CD14-positive monocyte (primary cell): ENCODE measurements at regions not wholly inside any gene's neighbourhood (a gene's known extent, or its start where the extent isn't known, plus 50 kb on each side); places are given as distances from the start of the nearest gene placed in this dataset.

ENCODE experiments used
- DNase-seq, 3 donors: peaks; one replicate each; pipeline ENCODE4 v3.0.0-alpha.2; 2011 to 2022
- H2AFZ ChIP-seq: 2 replicates; pipeline ENCODE4 v1.6.0; 2012; ENCODE audit warnings: mild to moderate bottlenecking, low read depth, low read length, inconsistent platforms; ENCODE audit not compliant: insufficient read depth, poor library complexity, severe bottlenecking
- H3K27ac ChIP-seq, 2 donors: 1 replicate in 1 of 2; 2 replicates in 1 of 2; pipeline ENCODE4 v1.5.1; 2012 to 2013; ENCODE audit warnings: low read length in 2 of 2, control low read depth in 1 of 2, inconsistent platforms in 1 of 2, low read depth in 1 of 2, mild to moderate bottlenecking in 1 of 2
- H3K27me3 ChIP-seq, 2 donors: one replicate each; pipeline versions ENCODE4 v1.6.0 to v1.6.1; 2011 to 2013; ENCODE audit warnings: low read length in 2 of 2; ENCODE audit not compliant: control insufficient read depth in 2 of 2, insufficient read depth in 2 of 2
- H3K36me3 ChIP-seq, 2 donors: replicated peaks in 1 of 2; 1 replicate in 1 of 2; 2 replicates in 1 of 2; pipeline versions ENCODE4 v1.5.1 to v1.6.1; 2012 to 2013; ENCODE audit warnings: low read length in 2 of 2, control low read depth in 1 of 2, inconsistent platforms in 1 of 2, mild to moderate bottlenecking in 1 of 2; ENCODE audit not compliant: insufficient read depth in 2 of 2, control insufficient read depth in 1 of 2
- H3K4me1 ChIP-seq, 2 donors: 1 replicate in 1 of 2; 2 replicates in 1 of 2; pipeline versions ENCODE4 v1.5.1 to v1.6.1; 2012 to 2013; ENCODE audit warnings: low read length in 2 of 2, control low read depth in 1 of 2, inconsistent platforms in 1 of 2, mild to moderate bottlenecking in 1 of 2, moderate library complexity in 1 of 2; ENCODE audit not compliant: insufficient read depth in 2 of 2, control insufficient read depth in 1 of 2
- H3K4me2 ChIP-seq: replicated peaks from 2 replicates; pipeline ENCODE3; 2012; ENCODE audit warnings: low read length, moderate library complexity, mild to moderate bottlenecking; ENCODE audit not compliant: poor library complexity, severe bottlenecking; ENCODE audit errors: extremely low read depth
- H3K4me3 ChIP-seq, 3 experiments: fragments of 200-600 bp in 1 of 3; sonication (generic) in 1 of 3; replicated peaks in 1 of 3; 1 replicate in 2 of 3; 2 replicates in 1 of 3; pipeline ENCODE4 v1.5.1; 2011 to 2013; ENCODE audit warnings: low read length in 3 of 3, mild to moderate bottlenecking in 3 of 3, control low read depth in 2 of 3, low read depth in 2 of 3, inconsistent platforms in 1 of 3, moderate library complexity in 1 of 3
- H3K79me2 ChIP-seq: 2 replicates; pipeline ENCODE4 v1.6.0; 2012; ENCODE audit warnings: mild to moderate bottlenecking, control low read depth, inconsistent platforms, low read length, moderate library complexity; ENCODE audit not compliant: insufficient read depth
- H3K9ac ChIP-seq: 2 replicates; pipeline ENCODE4 v1.6.0; 2017; ENCODE audit warnings: low read length, mild to moderate bottlenecking; ENCODE audit not compliant: insufficient read depth, poor library complexity, severe bottlenecking
- H3K9me3 ChIP-seq, 2 donors: replicated peaks in 1 of 2; 1 replicate in 1 of 2; 2 replicates in 1 of 2; pipeline versions ENCODE4 v1.5.1 to v1.6.1; 2012 to 2013; ENCODE audit warnings: low read length in 2 of 2, control low read depth in 1 of 2; ENCODE audit not compliant: control insufficient read depth in 1 of 2, insufficient read depth in 1 of 2
- H4K20me1 ChIP-seq: 2 replicates; pipeline ENCODE4 v1.6.0; 2012; ENCODE audit warnings: mild to moderate bottlenecking, low read length, control low read depth, moderate library complexity; ENCODE audit not compliant: insufficient read depth
- H3K27ac Mint-ChIP-seq, 7 donors: one replicate each; pipeline ENCODE4 v1.8.0; 2020; ENCODE audit warnings: mild to moderate bottlenecking in 7 of 7, mixed read lengths in 7 of 7, moderate library complexity in 6 of 7, inconsistent platforms in 2 of 7
- H3K27me3 Mint-ChIP-seq, 3 donors: one replicate each; pipeline ENCODE4 v1.8.0; 2021 to 2022; ENCODE audit warnings: low read depth in 3 of 3, mild to moderate bottlenecking in 3 of 3, mixed read lengths in 3 of 3, moderate library complexity in 3 of 3, inconsistent platforms in 1 of 3
- H3K36me3 Mint-ChIP-seq, 2 donors: one replicate each; pipeline ENCODE4 v1.8.0; 2020; ENCODE audit warnings: mixed read lengths in 2 of 2, inconsistent platforms in 1 of 2, mild to moderate bottlenecking in 1 of 2
- H3K4me1 Mint-ChIP-seq: one replicate; pipeline ENCODE4 v1.8.0; 2020; ENCODE audit warnings: mild to moderate bottlenecking, mixed read lengths
- H3K4me3 Mint-ChIP-seq, 2 donors: one replicate each; pipeline ENCODE4 v1.8.0; 2020; ENCODE audit warnings: mild to moderate bottlenecking in 2 of 2, mixed read lengths in 2 of 2, moderate library complexity in 1 of 2
- H3K9me3 Mint-ChIP-seq, 7 donors: one replicate each; pipeline ENCODE4 v1.8.0; 2020 to 2022; ENCODE audit warnings: mixed read lengths in 7 of 7, mild to moderate bottlenecking in 6 of 7, moderate library complexity in 6 of 7, inconsistent platforms in 2 of 7
- WGBS: methylation state at CpG from one replicate; pipeline ENCODE4 v1.1.5; 2013; ENCODE audit warnings: missing lambda C conversion rate; ENCODE audit not compliant: insufficient coverage; 5-methylcytosine and 5-hydroxymethylcytosine counted together
- intact Hi-C, 2 donors: fragments of 100-400 bp; cut with micrococcal nuclease; formaldehyde crosslinking; loops; one replicate each; pipeline versions ENCODE4 v1.15.0 to v1.15.1; 2023
- TF ChIP-seq, protein P1 (sequence below): fragments of 200-600 bp; IDR thresholded peaks from one replicate; pipeline ENCODE4 v1.8.0; 2022; ENCODE audit warnings: antibody characterized with exemption, mild to moderate bottlenecking

DNA sequence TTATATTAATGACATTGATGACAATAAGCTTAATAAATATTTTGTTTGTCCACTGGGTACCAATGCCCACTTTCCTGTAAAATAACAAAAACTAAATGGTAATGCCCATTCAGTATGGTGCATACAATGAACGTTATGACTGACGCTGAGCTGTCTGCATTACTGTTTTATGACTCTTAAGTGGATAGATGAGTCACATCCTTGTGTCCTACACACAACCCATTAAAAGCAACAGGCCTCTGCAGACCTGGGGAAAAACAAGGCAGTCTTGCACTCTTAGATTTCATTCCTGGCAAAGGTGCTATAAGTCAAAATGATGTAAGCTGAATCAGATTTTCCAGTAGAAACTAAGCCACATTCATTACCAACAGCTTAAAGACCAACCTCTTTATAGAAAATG lies 176.3 kb upstream of the TMEM45B start:
- H3K27me3 ChIP-seq, result no peaks in the 10 kb centered on the region
- TF ChIP-seq, protein P1, sequence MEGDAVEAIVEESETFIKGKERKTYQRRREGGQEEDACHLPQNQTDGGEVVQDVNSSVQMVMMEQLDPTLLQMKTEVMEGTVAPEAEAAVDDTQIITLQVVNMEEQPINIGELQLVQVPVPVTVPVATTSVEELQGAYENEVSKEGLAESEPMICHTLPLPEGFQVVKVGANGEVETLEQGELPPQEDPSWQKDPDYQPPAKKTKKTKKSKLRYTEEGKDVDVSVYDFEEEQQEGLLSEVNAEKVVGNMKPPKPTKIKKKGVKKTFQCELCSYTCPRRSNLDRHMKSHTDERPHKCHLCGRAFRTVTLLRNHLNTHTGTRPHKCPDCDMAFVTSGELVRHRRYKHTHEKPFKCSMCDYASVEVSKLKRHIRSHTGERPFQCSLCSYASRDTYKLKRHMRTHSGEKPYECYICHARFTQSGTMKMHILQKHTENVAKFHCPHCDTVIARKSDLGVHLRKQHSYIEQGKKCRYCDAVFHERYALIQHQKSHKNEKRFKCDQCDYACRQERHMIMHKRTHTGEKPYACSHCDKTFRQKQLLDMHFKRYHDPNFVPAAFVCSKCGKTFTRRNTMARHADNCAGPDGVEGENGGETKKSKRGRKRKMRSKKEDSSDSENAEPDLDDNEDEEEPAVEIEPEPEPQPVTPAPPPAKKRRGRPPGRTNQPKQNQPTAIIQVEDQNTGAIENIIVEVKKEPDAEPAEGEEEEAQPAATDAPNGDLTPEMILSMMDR, result no peak
- no peak overlapping the region for H2AFZ ChIP-seq
- no peak overlapping the region for H3K9ac ChIP-seq
- Mint-ChIP-seq H3K4me3 (no peak overlapping the region), H3K4me1 (no peaks in the 10 kb centered on the region), H3K9me3 (peaks cover 0 to 5% (median 0%) of the 10 kb centered on the region in 7 donors), H3K36me3 (no peaks in the 10 kb centered on the region), H3K27ac (no peak overlapping the region), H3K27me3 (peaks cover 0 to 9% (median 3%) of the 10 kb centered on the region in 3 donors)
- no peaks in the 10 kb centered on the region for H3K36me3 ChIP-seq
- no peaks in the 10 kb centered on the region for H3K79me2 ChIP-seq
- H3K9me3 ChIP-seq, result no peaks in the 10 kb centered on the region
- H3K4me2 ChIP-seq, result no peak overlapping the region
- no peaks in the 10 kb centered on the region for H3K4me1 ChIP-seq
- DNase-seq, result no peak
- intact Hi-C loops, result no loop called here
- no peak overlapping the region for H3K27ac ChIP-seq
- no peak overlapping the region for H3K4me3 ChIP-seq
- no peaks in the 10 kb centered on the region for H4K20me1 ChIP-seq
- no CpG with 5 or more reads among the region's 2 CpGs for whole genome bisulfite sequencing

DNA sequence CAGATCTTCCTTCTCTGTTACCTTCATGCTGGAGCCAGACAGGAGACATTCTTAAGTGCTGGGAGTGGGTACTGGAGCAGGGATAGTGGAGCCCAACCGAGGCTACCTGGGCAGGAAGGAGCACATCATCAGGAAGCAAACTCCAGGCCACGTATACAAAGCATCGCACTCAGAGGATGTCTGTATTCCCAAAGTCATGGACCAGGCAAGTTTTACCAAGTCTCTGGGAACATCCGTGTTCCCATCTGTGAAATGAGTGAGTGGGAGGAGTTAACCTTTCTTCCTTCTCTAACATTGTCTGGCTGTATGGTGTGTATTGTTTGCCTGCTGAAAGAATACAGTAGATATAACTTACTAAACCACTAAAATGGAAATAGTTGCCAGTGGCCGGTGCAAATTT lies 175.0 kb upstream of the TMEM45B start:
- peaks cover 0 to 4% (median 0%) of the 10 kb centered on the region in 7 donors for H3K9me3 Mint-ChIP-seq
- H3K27ac ChIP-seq, result no peak overlapping the region
- DNase-seq, result no peak
- intact Hi-C loops, result no loop called here
- H4K20me1 ChIP-seq, result no peaks in the 10 kb centered on the region
- H3K4me1 ChIP-seq, result no peaks in the 10 kb centered on the region
- H3K27me3 ChIP-seq, result no peaks in the 10 kb centered on the region
- peaks cover 0 to 9% (median 3%) of the 10 kb centered on the region in 3 donors for H3K27me3 Mint-ChIP-seq
- no peaks in the 10 kb centered on the region for H3K36me3 Mint-ChIP-seq
- no peaks in the 10 kb centered on the region for H3K36me3 ChIP-seq
- no peak overlapping the region for H3K27ac Mint-ChIP-seq
- no peaks in the 10 kb centered on the region for H3K4me1 Mint-ChIP-seq
- no peak overlapping the region for H3K4me3 Mint-ChIP-seq
- no peaks in the 10 kb centered on the region for H3K9me3 ChIP-seq
- no peak overlapping the region for H3K9ac ChIP-seq
- no peak overlapping the region for H3K4me2 ChIP-seq
- TF ChIP-seq, protein P1, result no peak
- WGBS, result 96% methylated on average over 3 of the region's 5 CpGs
- no peak overlapping the region for H2AFZ ChIP-seq
- H3K79me2 ChIP-seq, result no peaks in the 10 kb centered on the region
- H3K4me3 ChIP-seq, result no peak overlapping the region
